GM19372 (cell line): ENCODE measurements at regions not wholly inside any gene's neighbourhood (a gene's known extent, or its start where the extent isn't known, plus 50 kb on each side); places are given as distances from the start of the nearest gene placed in this dataset.

ENCODE experiments used
- ATAC-seq: cut with Tn5 transposase; IDR thresholded peaks from one replicate; pipeline ENCODE4 v1.9.1; 2021; ENCODE audit warnings: mild to moderate bottlenecking, low read depth, moderate library complexity; ENCODE audit not compliant: unreplicated experiment

GRCh38 chr17:79332011-79332554, 257.5 kb downstream of the ENGASE start:
- ATAC-seq = no peak

DNA sequence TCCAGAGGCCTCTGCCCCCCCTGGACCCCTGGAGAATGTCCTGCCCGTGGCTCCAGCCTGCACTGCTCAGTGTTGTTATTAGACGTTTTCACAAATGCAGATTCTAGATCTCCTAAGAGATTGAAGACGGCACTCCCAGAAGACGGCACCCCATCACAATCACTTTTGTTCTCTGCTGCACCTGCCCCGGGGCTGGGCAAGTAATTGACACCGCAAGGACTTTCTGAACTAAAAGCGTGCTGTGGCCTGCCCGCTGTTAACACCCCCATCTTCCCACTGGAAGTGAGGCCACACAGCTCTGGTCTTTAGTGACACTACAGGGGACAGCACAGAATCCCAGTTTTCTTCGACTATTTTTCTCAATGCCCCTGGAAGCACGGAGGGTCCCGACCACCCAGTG, 256.9 kb downstream of the ENGASE start:
- ATAC-seq = no peak

GRCh38 chr17:79330696-79331095, 256.1 kb downstream of the ENGASE start:
- no peak for ATAC-seq

DNA sequence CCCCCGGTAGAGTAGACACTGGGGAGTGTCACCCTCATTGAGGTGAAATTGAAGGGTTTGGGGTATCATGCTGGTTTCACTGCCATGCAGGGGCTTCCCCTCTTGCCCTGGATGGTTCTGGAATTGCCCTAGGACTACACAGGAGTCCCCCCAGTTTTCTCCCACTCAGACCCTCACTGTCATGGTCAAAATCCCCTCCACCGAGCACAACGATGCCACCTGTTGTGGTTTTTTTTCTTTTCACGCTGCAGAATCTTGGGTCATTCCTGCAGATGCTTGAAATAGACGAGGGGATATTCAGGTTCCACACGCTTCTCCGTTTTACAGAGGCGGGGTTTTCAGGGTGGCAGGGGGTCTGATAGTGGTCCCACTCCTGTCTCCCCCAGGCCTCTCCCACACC, 255.6 kb downstream of the ENGASE start:
- no peak for ATAC-seq

GRCh38 chr17:79326814-79327213, 252.2 kb downstream of the ENGASE start:
- no peak for ATAC-seq

DNA sequence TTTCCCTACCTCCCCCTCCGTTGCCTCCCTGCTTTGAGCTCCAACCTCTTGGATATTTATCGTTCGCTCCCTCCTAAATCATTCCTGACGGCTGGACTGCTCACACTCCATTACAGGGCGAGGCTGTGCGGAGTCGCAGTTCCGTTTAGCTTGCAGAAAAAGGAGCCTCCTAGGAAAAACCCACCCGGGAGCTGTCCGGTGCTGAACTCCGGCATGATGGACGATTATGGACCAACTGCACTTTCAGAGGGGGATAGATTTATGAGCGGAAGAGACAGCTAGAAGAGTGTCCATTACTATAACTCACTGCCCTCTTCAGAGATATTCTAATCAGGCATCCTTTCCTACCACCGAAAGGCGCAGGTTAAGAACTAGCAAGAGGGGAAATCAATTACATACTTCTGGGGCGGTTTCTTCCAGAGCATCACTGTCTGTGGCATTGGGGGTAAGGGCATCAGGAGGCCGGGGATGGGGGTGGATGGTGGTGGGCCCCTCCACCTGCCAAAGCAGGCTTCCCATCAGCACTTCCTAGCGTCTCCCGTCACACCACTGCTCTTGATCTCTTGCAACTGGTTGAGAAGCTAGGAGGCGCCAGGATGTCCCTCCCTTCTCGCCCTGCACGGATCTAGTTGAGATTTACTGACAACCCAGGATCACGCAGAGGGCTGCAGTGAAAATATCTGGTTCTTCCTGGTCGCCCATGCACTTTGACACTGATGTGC, 251.2 kb downstream of the ENGASE start:
- no peak for ATAC-seq

DNA sequence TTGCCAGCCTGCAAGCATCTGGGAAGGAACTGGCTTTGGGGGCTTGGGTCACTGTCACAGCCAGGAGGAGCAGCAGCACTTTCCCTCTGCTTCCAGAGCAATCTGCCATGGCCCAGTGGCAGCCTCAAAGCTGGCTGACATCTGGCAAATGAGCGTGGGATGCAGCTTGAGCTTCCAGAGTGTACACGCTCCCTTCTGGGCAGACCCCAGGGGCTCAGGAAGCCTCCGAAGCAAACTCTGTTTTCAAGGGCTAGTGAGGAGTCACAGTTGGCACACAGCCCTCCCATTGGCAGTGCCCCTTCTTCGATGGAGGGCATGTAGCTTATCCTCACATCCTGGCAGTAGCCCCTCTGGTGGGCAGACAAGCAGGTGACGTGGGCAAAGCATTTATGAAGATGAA, 249.6 kb downstream of the ENGASE start:
- ATAC-seq = no peak

DNA sequence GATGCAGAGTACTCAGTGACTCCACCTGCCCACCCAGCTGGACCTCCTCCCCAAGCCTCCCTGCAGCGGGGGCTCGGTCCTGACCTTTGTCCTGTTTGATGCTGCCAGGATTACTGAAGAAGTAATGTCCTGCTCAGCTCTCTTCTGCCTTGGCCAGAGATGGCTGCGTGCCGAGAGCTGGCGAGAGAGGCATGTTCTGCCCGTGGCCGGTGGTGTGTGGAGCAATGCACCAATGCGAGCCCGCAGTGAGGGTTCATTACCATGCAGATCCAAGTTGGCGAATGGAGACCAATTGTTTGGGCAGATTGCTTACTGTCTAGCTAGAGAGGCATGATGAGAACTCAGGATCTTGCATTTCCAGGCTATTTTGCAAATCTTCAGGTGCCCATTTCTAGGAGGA, 248.9 kb downstream of the ENGASE start:
- ATAC-seq = no peak

GRCh38 chr17:79322211-79323123, 247.8 kb downstream of the ENGASE start:
- ATAC-seq = no peak

DNA sequence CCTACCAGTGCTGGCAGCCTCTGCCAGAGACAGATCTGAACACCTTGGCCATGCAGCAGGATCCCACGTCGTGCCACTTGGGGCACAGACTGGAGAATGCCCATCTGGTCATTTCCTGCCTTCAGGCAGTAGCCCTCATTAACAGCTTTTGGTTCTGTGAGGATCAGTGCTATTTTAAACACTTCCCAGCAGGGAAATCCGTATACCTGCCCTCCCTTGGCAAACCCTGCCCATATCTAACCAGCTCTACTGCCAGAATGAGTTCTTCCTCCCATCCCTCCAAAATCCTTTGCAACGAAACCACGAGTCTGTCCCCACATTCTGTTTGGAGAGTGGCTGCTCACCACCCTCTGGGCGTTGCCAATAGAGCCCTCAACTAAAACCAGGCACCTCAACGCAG, 245.7 kb downstream of the ENGASE start:
- no peak for ATAC-seq

- no peak for ATAC-seq
Observed at GRCh38 chr17:79317916-79318315, 243.3 kb downstream of the ENGASE start.

- no peak for ATAC-seq
Observed at GRCh38 chr17:79316805-79317204, 242.2 kb downstream of the ENGASE start.

- no peak for ATAC-seq
Observed at GRCh38 chr17:79315358-79316105, 240.9 kb downstream of the ENGASE start.

GRCh38 chr17:79314617-79315357, 240.2 kb downstream of the ENGASE start:
- no peak for ATAC-seq

DNA sequence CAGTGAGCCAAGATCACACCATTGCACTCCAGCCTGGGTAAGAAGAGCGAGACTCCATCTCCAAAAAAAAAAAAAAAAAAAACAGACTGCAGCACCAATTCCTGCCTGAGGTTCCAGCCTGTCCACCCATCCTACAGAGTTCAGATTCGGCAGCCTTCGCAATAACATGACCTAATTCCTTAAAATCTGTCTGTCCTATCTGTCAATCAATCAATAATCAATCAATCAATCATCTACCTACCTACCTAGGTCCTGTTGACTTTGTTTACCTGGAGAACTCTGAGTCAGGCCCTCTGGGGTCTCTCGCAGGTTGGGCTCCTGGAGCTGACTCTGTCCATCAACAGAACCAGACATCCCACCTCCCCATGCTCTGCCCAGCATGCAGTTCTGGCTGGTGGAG, 236.7 kb downstream of the ENGASE start:
- ATAC-seq = no peak

DNA sequence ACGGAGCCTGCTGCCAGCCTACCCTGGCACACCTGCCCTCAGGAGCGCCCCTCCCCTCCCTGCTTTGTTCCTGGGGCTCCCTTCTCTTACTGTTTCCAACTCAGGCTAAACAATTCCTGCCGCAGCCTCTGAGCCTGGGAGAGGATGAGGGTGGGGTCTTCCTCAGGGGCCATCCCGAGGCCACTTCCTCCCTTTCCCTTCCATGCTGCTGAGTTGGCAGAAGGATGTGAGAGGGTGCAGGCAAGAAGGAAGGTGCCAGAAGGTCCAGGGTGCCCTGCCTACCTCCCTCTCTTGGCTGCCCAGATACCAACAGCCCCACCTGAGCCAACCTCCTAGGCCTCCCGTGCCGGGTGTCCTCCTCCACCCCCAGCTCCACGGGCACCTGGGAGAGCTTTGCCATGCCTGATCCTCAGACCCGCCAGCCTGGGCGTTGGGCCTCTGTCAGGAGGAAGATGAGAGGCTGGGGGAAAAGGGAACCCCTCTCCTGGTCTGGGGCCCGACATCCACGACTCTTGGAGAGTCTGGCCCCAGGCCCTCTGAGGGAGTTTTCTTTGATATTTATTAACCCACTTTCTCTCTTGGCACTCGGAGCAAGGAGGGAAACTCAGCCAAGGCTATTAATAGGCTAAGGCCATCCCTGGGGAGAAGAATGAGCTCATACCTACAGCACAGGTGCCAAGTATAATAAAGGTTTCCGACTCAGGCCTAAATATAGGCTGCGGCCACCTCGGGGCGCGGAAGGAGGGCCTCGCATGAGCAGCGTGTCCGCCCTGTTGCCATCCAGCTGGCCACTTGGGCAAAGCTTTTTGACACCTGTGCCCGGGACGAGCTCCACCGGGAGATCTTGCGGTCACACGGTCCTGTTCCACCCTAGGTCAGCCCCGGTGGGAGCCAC, 232.0 kb downstream of the ENGASE start:
- ATAC-seq = no peak

DNA sequence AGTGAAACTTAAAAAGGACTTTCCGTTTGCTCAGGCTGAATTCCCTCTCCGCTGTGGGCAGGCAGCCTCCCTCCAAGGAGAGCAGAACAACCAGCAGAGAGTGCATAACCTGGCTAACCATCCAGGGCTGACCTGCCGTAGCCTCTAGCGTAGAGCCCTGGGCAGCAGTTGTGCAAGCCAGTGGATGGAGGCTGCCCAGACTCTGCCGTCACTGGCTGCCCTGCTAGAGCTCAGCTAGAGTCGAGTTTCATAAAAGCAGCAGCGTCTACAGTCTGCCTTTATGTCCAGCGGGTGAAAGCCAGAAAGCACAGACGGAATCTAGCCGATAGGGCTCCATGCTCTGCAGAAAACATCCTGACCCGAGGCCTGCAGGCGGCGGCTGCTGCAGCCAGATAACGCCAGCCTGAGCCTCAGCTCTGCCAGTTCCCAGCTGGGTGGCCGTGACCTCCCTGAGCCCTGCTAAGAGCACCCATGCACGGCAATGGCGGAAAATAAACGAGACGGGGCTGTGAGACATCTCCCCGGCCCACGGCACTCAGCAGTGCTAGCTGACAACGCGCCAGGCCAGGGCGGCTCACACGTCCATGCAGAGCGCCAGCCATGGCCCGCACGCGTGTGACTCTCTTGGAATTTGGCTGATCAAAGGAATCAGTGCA, 231.3 kb downstream of the ENGASE start:
- no peak for ATAC-seq

GRCh38 chr17:79305376-79305767, 230.7 kb downstream of the ENGASE start:
- ATAC-seq = no peak

DNA sequence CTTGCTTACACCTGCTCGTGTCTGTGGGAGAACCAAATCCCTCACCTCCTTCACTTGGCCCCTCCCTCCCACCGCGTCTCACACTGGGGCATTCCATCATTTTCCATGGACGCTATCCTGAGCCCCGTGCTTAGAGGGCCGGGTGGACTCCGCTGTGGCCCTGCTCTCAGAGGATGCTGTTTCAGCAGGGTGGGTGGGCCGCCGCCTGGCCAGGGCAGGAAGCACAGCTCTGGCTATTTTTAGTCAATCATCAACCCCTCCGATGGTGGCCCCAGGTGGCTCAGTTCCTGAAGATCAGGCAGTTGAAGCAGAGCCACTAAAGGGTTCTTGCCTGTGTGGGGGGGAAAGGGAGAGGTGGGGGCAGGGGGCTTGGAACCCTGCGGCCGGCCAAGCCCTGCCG, 230.3 kb downstream of the ENGASE start:
- ATAC-seq = no peak
